ENCODE measurements at regions not wholly inside any gene's neighbourhood (a gene's known extent, or its start where the extent isn't known, plus 50 kb on each side); places are given as distances from the start of the nearest gene placed in this dataset.

DNA sequence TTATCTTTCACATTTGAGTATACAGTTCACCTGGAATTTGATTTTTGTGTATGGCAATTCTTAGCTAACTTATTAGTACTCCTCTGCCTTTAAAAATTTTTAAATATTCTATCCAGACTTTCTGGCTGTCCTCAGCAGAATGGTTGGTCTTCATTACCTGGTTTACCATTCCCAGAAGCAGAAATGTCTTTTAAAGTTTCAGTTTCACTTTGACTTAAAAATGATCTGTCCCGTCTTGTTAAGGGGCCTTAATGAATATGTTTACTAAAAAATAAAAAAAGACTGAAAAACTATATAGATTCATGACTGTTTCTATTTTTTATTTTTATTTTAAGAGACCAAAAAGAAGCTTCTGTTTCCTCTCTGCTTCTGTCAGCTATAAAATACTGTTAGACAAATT lies 70.5 kb upstream of the TNRC6B start:
- H3K4me1 ChIP-seq (ENCODE audit: control insufficient read depth, extremely low read depth, insufficient read depth, low read length) = no peaks in the 10 kb centered on the region
- peak overlapping the region; percentile 76 for H3K4me2 ChIP-seq (ENCODE audit: insufficient read depth, low read length)
- H3K9ac ChIP-seq (replicated peaks; ENCODE audit: extremely low read depth, insufficient read depth, low read length) = peak overlapping the region; percentile 31
- dilution Hi-C loops (cut with MboI; ENCODE audit: extremely low pct_ligation_motif_present, low sequenced_read_pairs) (no loop called here), intact Hi-C loops (cut with micrococcal nuclease) (no loop called here)
- FAIRE-seq (no peak), DNase-seq (ENCODE audit: low read depth, low spot score) (no peak)
- no peaks in the 10 kb centered on the region for H3K79me2 ChIP-seq (ENCODE audit: control insufficient read depth, insufficient read depth, low read length)
- ChIA-PET CTCF (interaction anchor here (0.9 to 1.4 kb wide), 4 partner anchors 9 to 223 kb away, joined by 3 to 4 read pairs (median 4); no protein-coding TSS in a partner anchor), POLR2A (no interaction called here)
- H4K20me1 ChIP-seq (replicated peaks; ENCODE audit: control insufficient read depth, extremely low read depth, insufficient read depth, low read length) = peaks cover 4% of the 10 kb centered on the region
- no peak overlapping the region for H2AFZ ChIP-seq (ENCODE audit: low read depth, low read length)
- H3K9me3 ChIP-seq (replicated peaks; ENCODE audit: control insufficient read depth, insufficient read depth, low read length) = no peaks in the 10 kb centered on the region
- H3K27me3 ChIP-seq (ENCODE audit: control insufficient read depth in 2 of 2, insufficient read depth in 2 of 2, low read length in 2 of 2) = no peaks in the 10 kb centered on the region
- peak overlapping the region in 2 of 3 experiments; percentile 4 to 31 for H3K4me3 ChIP-seq (replicated peaks in 1 of 3; ENCODE audit: insufficient read depth in 1 of 3, low read depth in 1 of 3, low read length in 3 of 3)
- H3K27ac ChIP-seq (ENCODE audit: insufficient read depth, low read depth, low read length) = no peak overlapping the region
- no peaks in the 10 kb centered on the region for H3K9me1 ChIP-seq (replicated peaks; ENCODE audit: control insufficient read depth, extremely low read depth, insufficient read depth, low read length)
- no TSS peak for BruUV-seq (replicated peaks)
- H3K36me3 ChIP-seq (ENCODE audit: control insufficient read depth in 2 of 2, extremely low read depth in 1 of 2, insufficient read depth in 2 of 2, low read length in 2 of 2) = no peaks in the 10 kb centered on the region
- TF ChIP-seq, protein P1, sequence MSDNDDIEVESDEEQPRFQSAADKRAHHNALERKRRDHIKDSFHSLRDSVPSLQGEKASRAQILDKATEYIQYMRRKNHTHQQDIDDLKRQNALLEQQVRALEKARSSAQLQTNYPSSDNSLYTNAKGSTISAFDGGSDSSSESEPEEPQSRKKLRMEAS (IDR thresholded peaks at IDR 0.05; ENCODE audit: insufficient read depth, insufficient read length) = no peak
- TF ChIP-seq FOS (IDR thresholded peaks at IDR 0.05; ENCODE audit: borderline replicate concordance, insufficient read depth, low read length) = no peak
- TF ChIP-seq EZH2 (IDR thresholded peaks at IDR 0.05; ENCODE audit: borderline replicate concordance, low read depth, low read length, severe bottlenecking) = no peak
- no peak for TF ChIP-seq POLR2AphosphoS5 (IDR thresholded peaks at IDR 0.05; ENCODE audit: insufficient read depth, low read depth, low read length)
- TF ChIP-seq CTCF (IDR thresholded peaks at IDR 0.05; ENCODE audit: extremely low read depth in 1 of 2, insufficient read depth in 1 of 2, low read depth in 1 of 2, low read length in 2 of 2) = no peak
- TF ChIP-seq GATA2 (IDR thresholded peaks at IDR 0.05; ENCODE audit: insufficient read depth, insufficient read length, low read depth, low read length) = no peak
- no peak for TF ChIP-seq JUN (IDR thresholded peaks at IDR 0.05; ENCODE audit: borderline replicate concordance, insufficient read depth, insufficient read length, low read depth)
- TF ChIP-seq MYC (IDR thresholded peaks at IDR 0.05; ENCODE audit: low read depth, low read length) = no peak
- no peak for TF ChIP-seq POLR2A (IDR thresholded peaks at IDR 0.05; ENCODE audit: low read depth, low read length)

All from endothelial cell of umbilical vein (primary cell).